LNCAP (cell line): ENCODE measurements at regions not wholly inside any gene's neighbourhood (a gene's known extent, or its start where the extent isn't known, plus 50 kb on each side); places are given as distances from the start of the nearest gene placed in this dataset.

Source experiments
- CTCF ChIP-seq: fragments of 450-650 bp; IDR thresholded peaks from 2 replicates; pipeline ENCODE4 v1.5.1; 2017; ENCODE audit warnings: mild to moderate bottlenecking

GRCh38 chr1:91575909-91576519, 75.4 kb downstream of the CDC7 start:
- no peak for TF ChIP-seq CTCF

GRCh38 chr1:91578320-91579109, 77.9 kb downstream of the CDC7 start:
- TF ChIP-seq CTCF, result no peak

GRCh38 chr1:91579658-91580228, 79.1 kb downstream of the CDC7 start:
- no peak for TF ChIP-seq CTCF

- no peak for TF ChIP-seq CTCF
Observed at GRCh38 chr1:91582431-91582921, 81.8 kb downstream of the CDC7 start.

- TF ChIP-seq CTCF, result no peak
Observed at GRCh38 chr1:91583326-91583755, 82.7 kb downstream of the CDC7 start.

- TF ChIP-seq CTCF, result no peak
Observed at GRCh38 chr1:91584309-91584708, 83.7 kb downstream of the CDC7 start.

- no peak for TF ChIP-seq CTCF
Observed at GRCh38 chr1:91584878-91585277, 84.2 kb downstream of the CDC7 start.
